Thoracic aorta (tissue), 2 donors: ENCODE measurements at regions not wholly inside any gene's neighbourhood (a gene's known extent, or its start where the extent isn't known, plus 50 kb on each side); places are given as distances from the start of the nearest gene placed in this dataset.
"Not testable (repeated sequence)": the region's sequence is repeated elsewhere in the genome, so short reads cannot be mapped to it uniquely, and the experiment has no call there.

Source experiments
- ATAC-seq: fragments of 150-250 bp; one replicate; pipeline ENCODE4 v1.8.0; 2017; ENCODE audit warnings: low read depth; ENCODE audit not compliant: insufficient number of reproducible peaks, low FRiP score
- DNase-seq: peaks from one replicate; pipeline ENCODE4 v3.0.0-alpha.2; 2020; ENCODE audit warnings: low spot score
- H3K27ac ChIP-seq, 2 donors: fragments of 200-600 bp; sonication (generic); 1 replicate in 1 of 2; 2 replicates in 1 of 2; pipeline ENCODE4 v1.5.1; 2016; ENCODE audit warnings: mild to moderate bottlenecking in 2 of 2, moderate library complexity in 2 of 2
- H3K27me3 ChIP-seq: fragments of 200-600 bp; sonication (generic); replicated peaks from 2 replicates; pipeline ENCODE4 v1.6.0; 2016; ENCODE audit warnings: mild to moderate bottlenecking; ENCODE audit not compliant: insufficient read depth
- H3K36me3 ChIP-seq: fragments of 200-600 bp; sonication (generic); one replicate; pipeline ENCODE4 v1.5.1; 2016
- H3K4me1 ChIP-seq, 2 donors: fragments of 200-600 bp; sonication (generic); 1 replicate in 1 of 2; 2 replicates in 1 of 2; pipeline versions ENCODE4 v1.5.1 to v1.6.0; 2016; ENCODE audit warnings: low read depth in 2 of 2, mild to moderate bottlenecking in 1 of 2; ENCODE audit not compliant: control insufficient read depth in 1 of 2
- H3K4me3 ChIP-seq: fragments of 200-600 bp; sonication (generic); 2 replicates; pipeline ENCODE4 v1.5.1; 2016; ENCODE audit warnings: mild to moderate bottlenecking
- H3K9me3 ChIP-seq: fragments of 200-600 bp; sonication (generic); 2 replicates; pipeline ENCODE4 v1.5.1; 2016
- CTCF ChIP-seq: fragments of 200-600 bp; sonication (generic); IDR thresholded peaks from one replicate; pipeline ENCODE4 v1.5.1; 2019; ENCODE audit warnings: antibody characterized with exemption

GRCh38 chr6:164345327-164345726, 930.8 kb downstream of the QKI start:
- TF ChIP-seq CTCF: no peak
- H3K4me1 ChIP-seq: no peaks in the 10 kb centered on the region
- H3K9me3 ChIP-seq: no peaks in the 10 kb centered on the region
- no peak overlapping the region for H3K27ac ChIP-seq
- no peaks in the 10 kb centered on the region for H3K27me3 ChIP-seq
- DNase-seq (no peak), ATAC-seq (no peak)
- H3K36me3 ChIP-seq: no peaks in the 10 kb centered on the region
- no peak overlapping the region for H3K4me3 ChIP-seq

GRCh38 chr6:164344801-164345291, 930.3 kb downstream of the QKI start:
- H3K27ac ChIP-seq: no peak overlapping the region
- no peak overlapping the region for H3K4me3 ChIP-seq
- no peak for DNase-seq
- H3K27me3 ChIP-seq: no peaks in the 10 kb centered on the region
- H3K9me3 ChIP-seq: no peaks in the 10 kb centered on the region
- ATAC-seq: no peak
- no peaks in the 10 kb centered on the region for H3K4me1 ChIP-seq
- TF ChIP-seq CTCF: no peak
- H3K36me3 ChIP-seq: no peaks in the 10 kb centered on the region

DNA sequence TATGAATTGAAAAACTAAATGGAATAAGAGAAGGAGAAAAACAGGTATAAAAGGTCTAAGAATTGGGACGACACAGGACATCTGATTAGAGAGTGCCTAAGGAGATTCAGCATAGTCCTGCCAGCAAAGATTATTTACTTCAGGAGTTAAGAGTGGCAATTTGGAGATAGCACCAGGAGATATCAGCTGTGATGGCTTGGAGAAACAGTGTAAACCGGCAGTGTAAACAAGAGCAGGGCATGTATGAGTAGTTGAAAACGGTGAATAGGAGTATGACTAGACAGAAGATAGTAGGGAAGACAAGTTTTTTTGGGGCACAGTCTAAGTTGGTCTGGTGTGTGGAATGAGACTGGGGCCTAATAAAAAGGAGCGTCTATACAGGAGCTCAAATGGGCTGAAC, 924.9 kb downstream of the QKI start:
- H3K27me3 ChIP-seq, ATAC-seq: not testable (repeated sequence)

GRCh38 chr6:164337925-164338397, 923.4 kb downstream of the QKI start:
- no peak for DNase-seq
- Histone ChIP-seq H3K27ac (no peak overlapping the region), H3K27me3 (no peaks in the 10 kb centered on the region), H3K4me1 (no peaks in the 10 kb centered on the region), H3K9me3 (no peaks in the 10 kb centered on the region), H3K4me3 (no peak overlapping the region), H3K36me3 (no peaks in the 10 kb centered on the region)
- TF ChIP-seq CTCF: no peak
- no peak for ATAC-seq

More for the DNA sequence above, 924.9 kb downstream of the QKI start:
- H3K9me3 ChIP-seq, H3K27ac ChIP-seq, H3K36me3 ChIP-seq, H3K4me3 ChIP-seq, DNase-seq, H3K4me1 ChIP-seq: not testable (repeated sequence)

GRCh38 chr6:164337024-164337924, 922.8 kb downstream of the QKI start:
- Histone ChIP-seq H3K27me3 (no peaks in the 10 kb centered on the region), H3K9me3 (no peaks in the 10 kb centered on the region), H3K27ac (no peak overlapping the region), H3K4me1 (no peaks in the 10 kb centered on the region), H3K36me3 (no peaks in the 10 kb centered on the region), H3K4me3 (no peak overlapping the region)
- ATAC-seq: no peak
- no peak for DNase-seq
- TF ChIP-seq CTCF: no peak
